Left renal cortex interstitium (tissue), 4 donors: ENCODE measurements at regions not wholly inside any gene's neighbourhood (a gene's known extent, or its start where the extent isn't known, plus 50 kb on each side); places are given as distances from the start of the nearest gene placed in this dataset.

ENCODE experiments used
- DNase-seq, 4 donors: peaks; one replicate each; pipeline ENCODE4 v3.0.0-alpha.2; 2013; ENCODE audit warnings: low read depth in 4 of 4, low spot score in 2 of 4, missing footprints in 1 of 4

GRCh38 chr5:173557123-173557903 lies 59.1 kb downstream of the BOD1 start:
- DNase-seq = no peak

GRCh38 chr5:173556142-173557028 lies 60.1 kb downstream of the BOD1 start:
- no peak for DNase-seq

- no peak for DNase-seq
These were observed 61.3 kb downstream of the BOD1 start for GRCh38 chr5:173554989-173555705.

- DNase-seq = no peak
These were observed 62.2 kb downstream of the BOD1 start for GRCh38 chr5:173554038-173554955.

- no peak for DNase-seq
These were observed 65.8 kb downstream of the BOD1 start for GRCh38 chr5:173550641-173551040.

- DNase-seq = no peak
These were observed 66.8 kb downstream of the BOD1 start for GRCh38 chr5:173549644-173550043.

GRCh38 chr5:173547579-173547978 lies 68.9 kb downstream of the BOD1 start:
- DNase-seq = no peak

- no peak for DNase-seq
These were observed 73.5 kb downstream of the BOD1 start for GRCh38 chr5:173542964-173543363.

- DNase-seq = no peak
These were observed 74.3 kb downstream of the BOD1 start for GRCh38 chr5:173542159-173542558.

GRCh38 chr5:173538654-173539053 lies 77.8 kb downstream of the BOD1 start:
- DNase-seq = no peak

GRCh38 chr5:173538018-173538417 lies 78.4 kb downstream of the BOD1 start:
- DNase-seq = no peak

GRCh38 chr5:173537228-173537627 lies 79.2 kb downstream of the BOD1 start:
- DNase-seq = no peak

- no peak for DNase-seq
These were observed 80.3 kb downstream of the BOD1 start for GRCh38 chr5:173535976-173536639.

- no peak for DNase-seq
These were observed 81.1 kb downstream of the BOD1 start for GRCh38 chr5:173535166-173535975.

- DNase-seq = no peak
These were observed 81.8 kb downstream of the BOD1 start for GRCh38 chr5:173534664-173535063.

GRCh38 chr5:173534031-173534430 lies 82.4 kb downstream of the BOD1 start:
- no peak for DNase-seq

- DNase-seq = no peak
These were observed 83.7 kb downstream of the BOD1 start for GRCh38 chr5:173532689-173533250.

- DNase-seq = no peak
These were observed 84.6 kb downstream of the BOD1 start for GRCh38 chr5:173531863-173532262.
